ENCODE measurements at regions not wholly inside any gene's neighbourhood (a gene's known extent, or its start where the extent isn't known, plus 50 kb on each side); places are given as distances from the start of the nearest gene placed in this dataset.

- no peak for TF ChIP-seq CTCF (IDR thresholded peaks at IDR 0.05; ENCODE audit: insufficient read depth, low read depth, low read length)
- TF ChIP-seq EZH2 (IDR thresholded peaks at IDR 0.05; ENCODE audit: insufficient read depth, low read length): no peak
These were observed 191.1 kb downstream of the NAA11 start for GRCh38 chr4:79134767-79135166.

Data from astrocyte (in vitro differentiated cells and primary cell).